Upper lobe of left lung (tissue), 4 donors: ENCODE measurements at regions not wholly inside any gene's neighbourhood (a gene's known extent, or its start where the extent isn't known, plus 50 kb on each side); places are given as distances from the start of the nearest gene placed in this dataset.

Experiments
- EP300 ChIP-seq, 4 donors: sonication (generic); formaldehyde crosslinking; IDR thresholded peaks; one replicate each; pipeline ENCODE4 v1.5.1; 2017; ENCODE audit warnings: antibody characterized with exemption in 4 of 4, control low read depth in 2 of 4
- POLR2A ChIP-seq, 4 donors: fragments of 450-650 bp; IDR thresholded peaks; one replicate each; pipeline ENCODE4 v1.5.1; 2016 to 2017; ENCODE audit warnings: antibody characterized with exemption in 4 of 4, mild to moderate bottlenecking in 2 of 4
- POLR2AphosphoS5 ChIP-seq, 2 donors: sonication (generic); formaldehyde crosslinking; IDR thresholded peaks; one replicate each; pipeline ENCODE4 v1.5.1; 2017; ENCODE audit warnings: antibody characterized with exemption in 2 of 2
- TF ChIP-seq, protein P1 (sequence below), 6 experiments: fragments of 450-650 bp in 4 of 6; fragments of 200-600 bp in 2 of 6; sonication (generic) in 2 of 6; IDR thresholded peaks; one replicate each; pipeline ENCODE4 v1.5.1; 2016 to 2019; ENCODE audit warnings: antibody characterized with exemption in 6 of 6

DNA sequence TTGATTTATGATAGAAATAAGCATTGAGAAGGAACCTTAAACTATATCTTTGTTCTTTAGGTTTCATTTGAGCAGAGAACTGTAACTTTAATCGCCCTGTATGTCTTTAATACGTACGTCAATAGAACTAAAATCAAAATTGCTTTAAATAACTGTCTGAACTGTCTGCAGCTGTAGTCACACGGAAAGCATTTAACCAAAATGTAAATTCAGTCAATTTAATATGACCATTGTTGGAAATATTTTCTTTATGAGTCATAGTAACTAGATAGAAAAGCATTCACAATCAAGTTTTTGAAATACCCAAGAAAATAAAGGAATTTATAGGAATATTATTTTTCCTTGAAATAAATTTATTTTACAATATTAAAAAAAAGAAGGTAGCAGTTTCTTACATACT, 157.1 kb upstream of the CDH6 start:
- TF ChIP-seq, protein P1, sequence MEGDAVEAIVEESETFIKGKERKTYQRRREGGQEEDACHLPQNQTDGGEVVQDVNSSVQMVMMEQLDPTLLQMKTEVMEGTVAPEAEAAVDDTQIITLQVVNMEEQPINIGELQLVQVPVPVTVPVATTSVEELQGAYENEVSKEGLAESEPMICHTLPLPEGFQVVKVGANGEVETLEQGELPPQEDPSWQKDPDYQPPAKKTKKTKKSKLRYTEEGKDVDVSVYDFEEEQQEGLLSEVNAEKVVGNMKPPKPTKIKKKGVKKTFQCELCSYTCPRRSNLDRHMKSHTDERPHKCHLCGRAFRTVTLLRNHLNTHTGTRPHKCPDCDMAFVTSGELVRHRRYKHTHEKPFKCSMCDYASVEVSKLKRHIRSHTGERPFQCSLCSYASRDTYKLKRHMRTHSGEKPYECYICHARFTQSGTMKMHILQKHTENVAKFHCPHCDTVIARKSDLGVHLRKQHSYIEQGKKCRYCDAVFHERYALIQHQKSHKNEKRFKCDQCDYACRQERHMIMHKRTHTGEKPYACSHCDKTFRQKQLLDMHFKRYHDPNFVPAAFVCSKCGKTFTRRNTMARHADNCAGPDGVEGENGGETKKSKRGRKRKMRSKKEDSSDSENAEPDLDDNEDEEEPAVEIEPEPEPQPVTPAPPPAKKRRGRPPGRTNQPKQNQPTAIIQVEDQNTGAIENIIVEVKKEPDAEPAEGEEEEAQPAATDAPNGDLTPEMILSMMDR (IDR thresholded peaks at IDR 0.05): no peak
- TF ChIP-seq POLR2AphosphoS5 (IDR thresholded peaks at IDR 0.05) (no peak), POLR2A (IDR thresholded peaks at IDR 0.05) (no peak), EP300 (IDR thresholded peaks at IDR 0.05) (no peak)
